HG03175 (cell line): ENCODE measurements at regions not wholly inside any gene's neighbourhood (a gene's known extent, or its start where the extent isn't known, plus 50 kb on each side); places are given as distances from the start of the nearest gene placed in this dataset.
"Not testable (repeated sequence)": the region's sequence is repeated elsewhere in the genome, so short reads cannot be mapped to it uniquely, and the experiment has no call there.

Experiments used
- ATAC-seq: cut with Tn5 transposase; IDR thresholded peaks from one replicate; pipeline ENCODE4 v1.9.1; 2021; ENCODE audit warnings: mild to moderate bottlenecking, moderate library complexity; ENCODE audit not compliant: unreplicated experiment

DNA sequence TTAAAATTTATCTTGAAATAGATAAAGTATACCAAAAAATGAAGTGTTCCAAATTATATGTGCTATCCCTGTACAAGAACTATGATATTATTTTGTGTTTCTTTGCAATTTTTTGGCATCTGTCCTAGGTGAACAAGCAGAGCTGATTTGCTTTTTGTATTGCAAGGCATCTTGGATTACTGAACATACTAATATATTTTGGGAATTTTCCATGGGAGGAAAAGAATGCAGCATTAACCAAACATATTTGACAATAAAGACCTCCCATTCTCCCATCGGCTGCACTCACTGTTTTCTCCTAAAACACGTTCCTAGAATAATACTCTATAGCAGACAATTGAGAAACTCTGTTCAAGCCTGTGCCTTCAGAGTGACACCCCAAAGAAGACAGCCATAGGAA, 265.1 kb upstream of the ALCAM start:
- no peak for ATAC-seq

DNA sequence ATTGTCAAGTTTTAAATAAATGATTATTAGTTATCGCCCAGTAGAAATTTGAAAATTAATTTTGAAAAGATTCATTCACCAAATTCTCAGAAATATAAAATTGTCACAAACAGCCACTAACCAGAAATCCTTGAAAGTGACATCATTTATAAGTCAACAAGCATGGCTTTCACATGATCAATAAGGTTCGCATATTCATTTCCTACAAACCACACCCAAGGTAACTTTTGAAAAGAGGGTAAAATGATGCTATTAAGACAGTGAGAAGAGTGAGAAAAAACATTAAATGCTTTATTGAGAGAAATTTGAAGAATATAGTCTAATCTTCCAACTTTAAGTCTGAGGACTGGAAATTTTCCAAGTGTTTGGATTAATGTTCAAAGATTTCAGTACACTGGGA, 263.6 kb upstream of the ALCAM start:
- ATAC-seq = no peak

DNA sequence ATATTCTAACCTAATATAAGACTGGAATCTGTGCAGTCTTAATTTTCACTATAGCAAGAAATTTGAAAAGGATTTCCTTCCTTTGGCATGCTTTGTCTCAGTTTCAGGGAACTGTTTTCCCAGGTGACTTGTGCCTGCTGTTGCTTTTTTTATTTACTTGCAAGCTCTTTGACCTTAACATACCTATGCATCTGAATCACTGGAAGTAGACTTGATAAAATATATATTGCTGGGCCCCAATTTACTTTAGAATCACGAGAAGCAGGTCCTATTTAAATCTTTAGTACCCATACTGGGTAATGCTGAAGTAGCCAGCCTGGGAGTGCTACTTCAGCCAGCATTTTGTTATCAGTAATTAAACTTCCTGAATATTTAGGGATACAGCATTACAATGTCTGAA, 257.9 kb upstream of the ALCAM start:
- ATAC-seq = no peak

DNA sequence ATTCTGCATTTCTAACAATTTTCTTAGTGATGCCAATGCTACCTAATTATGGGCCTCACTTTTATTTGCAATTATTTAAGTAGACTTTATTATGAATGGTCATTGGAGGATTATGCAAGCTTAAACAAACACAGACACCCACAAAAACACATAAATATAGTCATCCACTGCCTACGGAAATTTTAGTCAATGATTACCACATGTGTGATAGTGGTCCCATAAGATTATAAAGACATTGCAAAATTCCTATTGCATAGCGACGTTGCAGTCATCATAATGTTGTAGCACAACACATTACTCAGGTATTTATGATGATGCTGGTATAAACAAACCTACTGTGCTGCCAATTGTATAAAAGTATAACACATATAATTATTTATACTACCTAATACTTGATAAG, 247.8 kb upstream of the ALCAM start:
- ATAC-seq = no peak

DNA sequence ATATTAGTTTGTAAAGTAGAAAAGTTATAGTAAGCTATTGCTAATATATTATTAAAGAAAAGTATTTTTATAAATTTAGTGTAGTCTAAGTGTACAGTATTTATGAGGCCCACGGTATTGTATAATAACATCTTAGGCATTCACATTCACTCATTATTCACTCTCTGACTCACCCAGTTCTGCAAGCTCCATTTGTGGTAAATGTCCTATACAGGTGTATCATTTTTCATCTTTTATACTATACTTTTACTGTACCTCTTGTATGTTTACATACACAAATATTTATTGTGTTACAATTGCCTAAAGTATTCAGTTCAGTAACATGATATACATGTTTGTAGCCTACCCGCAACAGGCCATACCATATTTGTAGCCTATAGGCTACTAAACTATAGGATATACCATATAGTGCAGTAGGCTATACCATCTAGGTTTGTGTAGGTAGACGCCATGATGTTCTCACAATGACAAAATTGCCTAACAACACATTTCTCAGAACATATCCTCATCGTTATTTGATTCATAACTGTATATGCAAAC, 246.8 kb upstream of the ALCAM start:
- ATAC-seq = no peak

DNA sequence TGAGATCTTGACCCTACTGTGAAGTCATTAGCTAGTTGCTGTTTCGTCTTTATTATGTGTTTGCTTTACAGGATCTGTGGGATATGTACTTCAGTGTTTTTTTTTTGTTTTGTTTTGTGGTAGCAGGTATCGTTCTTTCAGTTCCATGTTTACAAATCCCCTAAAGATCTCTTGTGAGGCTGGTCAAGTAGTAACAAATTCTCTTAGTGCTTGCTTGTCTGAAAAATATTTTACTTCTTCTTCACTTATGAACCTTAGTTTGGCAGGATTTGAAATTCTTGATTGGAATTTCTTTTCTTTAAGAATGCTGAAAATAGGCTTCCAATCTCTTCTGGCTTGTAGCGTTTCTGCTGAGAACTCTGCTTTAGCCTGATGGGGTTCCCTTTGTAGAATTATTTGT, 235.8 kb upstream of the ALCAM start:
- no peak for ATAC-seq

DNA sequence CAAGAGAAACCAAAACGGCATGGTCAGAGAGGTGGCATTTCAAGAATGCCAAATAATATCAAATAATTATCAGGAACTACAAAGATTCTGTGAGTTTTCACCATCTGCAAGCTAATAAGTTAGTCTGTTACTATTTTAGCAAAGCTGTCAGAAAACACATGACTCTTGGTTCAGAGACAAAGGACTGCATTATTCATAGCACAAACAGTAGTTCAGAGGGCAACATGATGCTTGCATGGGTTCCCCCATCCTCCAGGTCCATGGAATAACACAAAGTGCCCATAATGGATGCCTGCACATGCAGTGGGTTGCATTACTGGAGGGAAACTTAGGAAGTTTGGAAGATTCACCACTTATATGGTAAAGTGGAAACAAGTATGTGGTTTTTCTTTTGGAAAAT, 228.8 kb upstream of the ALCAM start:
- no peak for ATAC-seq

DNA sequence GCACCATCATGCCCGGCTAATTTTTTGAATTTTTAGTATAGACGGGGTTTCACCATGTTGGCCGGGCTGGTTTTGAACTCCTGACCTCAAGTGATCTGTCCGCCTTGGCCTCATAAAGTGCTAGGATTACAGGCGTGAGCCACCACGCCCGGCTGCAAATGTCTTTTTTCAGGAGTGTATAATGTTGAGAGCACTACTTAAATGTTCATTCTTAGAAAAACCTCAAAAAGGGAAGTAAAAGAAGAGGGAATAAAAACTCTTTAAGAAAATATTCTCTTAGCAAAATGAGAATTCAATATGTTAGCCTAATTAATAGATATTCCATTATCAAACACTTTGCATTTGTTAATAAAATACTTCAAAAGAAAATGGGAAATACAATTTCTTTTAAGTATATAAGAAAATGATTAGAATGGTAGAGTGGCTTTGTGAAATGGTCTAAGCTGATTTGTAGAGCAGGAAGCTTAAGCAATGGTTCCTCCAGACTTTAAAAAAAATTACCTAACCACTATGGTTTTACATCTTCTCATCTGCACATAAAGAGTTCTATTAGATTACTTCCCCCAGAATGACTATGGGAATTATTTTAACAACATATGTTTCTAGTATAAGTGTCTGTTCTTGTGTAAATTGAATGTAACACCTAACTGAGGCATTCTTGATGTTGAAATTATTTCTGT, 226.7 kb upstream of the ALCAM start:
- no peak for ATAC-seq

DNA sequence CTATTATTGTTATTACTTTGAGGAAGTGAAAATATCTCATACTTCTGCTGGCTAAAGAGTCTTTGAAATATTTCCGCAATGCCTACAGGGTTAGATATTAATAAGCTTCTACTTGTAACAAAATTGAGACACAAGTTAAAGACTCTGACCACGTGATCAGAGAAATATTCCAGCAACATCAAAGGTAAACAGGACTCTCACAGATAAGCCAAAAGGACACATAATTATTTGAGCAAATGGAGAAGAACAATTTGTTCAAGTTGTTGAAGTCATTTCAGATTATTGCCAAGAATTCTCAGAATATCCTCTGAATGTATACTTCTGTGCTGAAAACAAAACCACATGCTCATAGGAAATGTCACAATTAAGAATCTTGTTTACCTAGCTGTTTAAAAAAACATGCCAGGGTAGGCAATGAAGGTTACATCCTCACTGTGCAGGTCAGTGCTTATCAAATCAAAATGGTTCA, 225.8 kb upstream of the ALCAM start:
- no peak for ATAC-seq

DNA sequence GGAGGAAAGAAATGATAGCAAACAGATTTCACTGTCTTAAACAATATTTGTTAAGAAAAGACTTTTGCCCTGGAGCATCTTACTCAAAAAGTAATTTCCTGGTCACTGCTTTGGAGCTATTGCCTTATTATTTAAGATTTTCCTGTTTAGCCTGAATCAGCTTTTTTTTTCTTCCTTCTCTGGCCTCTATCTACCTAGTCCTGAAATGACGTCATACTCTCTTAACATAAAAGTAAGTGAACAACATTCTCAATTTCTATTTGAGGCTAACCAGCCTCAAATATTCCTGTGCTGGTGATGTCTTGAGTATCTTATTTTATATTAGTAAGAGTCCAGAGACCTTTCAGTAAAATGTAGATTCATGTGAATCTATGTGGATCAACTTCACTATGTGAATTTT, 221.9 kb upstream of the ALCAM start:
- no peak for ATAC-seq

DNA sequence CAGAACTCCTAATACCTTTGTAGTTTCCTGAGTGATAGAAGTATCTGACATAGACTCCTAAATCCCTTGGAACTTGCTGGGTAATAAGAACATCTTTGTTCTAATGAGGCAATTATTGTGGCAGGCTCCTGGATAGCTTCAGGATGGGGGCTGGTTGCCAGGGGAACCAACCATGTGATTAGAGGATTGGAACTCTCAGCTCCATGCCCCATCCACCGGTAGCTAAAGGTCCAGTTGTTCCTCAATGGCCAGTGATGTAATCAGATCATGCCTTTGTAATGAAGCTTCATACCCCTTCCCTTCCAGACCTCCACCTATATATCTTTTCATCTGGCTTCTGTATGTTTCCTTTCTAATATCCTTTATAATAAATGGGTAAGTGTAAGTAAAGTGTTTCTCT, 221.2 kb upstream of the ALCAM start:
- ATAC-seq = no peak

DNA sequence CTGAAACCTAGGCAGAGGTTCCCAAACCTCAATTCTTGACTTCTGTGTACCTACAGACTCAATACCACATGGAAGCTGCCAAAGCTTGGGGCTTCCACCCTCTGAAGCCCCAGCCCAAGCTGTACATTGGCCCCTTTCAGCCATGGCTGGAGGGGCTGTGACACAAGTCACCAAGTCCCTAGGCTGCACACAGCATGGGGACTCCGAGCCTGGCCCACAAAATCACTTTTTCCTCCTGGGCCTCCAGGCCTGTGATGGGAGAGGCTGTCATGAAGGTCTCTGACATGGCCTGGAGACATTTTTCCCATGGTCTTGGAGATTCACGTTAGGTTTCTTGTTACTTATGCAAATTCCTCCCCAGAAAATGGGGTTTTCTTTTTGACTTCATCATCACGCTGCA, 217.5 kb upstream of the ALCAM start:
- ATAC-seq = not testable (repeated sequence)

DNA sequence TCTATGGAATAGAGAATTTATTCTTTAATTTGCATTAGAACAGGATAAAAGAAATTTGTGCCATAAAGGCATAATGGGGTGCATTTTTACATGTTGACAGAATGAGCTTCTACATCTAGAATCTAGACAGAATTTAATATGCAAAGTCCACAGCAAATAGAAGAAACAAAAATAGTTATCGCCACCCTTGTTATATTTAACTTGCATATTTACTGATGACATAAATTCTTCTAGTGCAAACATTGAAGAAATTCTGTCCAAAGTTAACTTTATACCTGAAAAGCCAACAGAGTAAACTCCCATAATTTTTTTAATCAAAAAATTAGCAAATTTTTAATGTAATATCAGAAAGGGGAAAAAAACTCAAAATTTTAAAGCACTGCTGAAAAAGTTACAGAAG, 213.7 kb upstream of the ALCAM start:
- ATAC-seq = no peak

DNA sequence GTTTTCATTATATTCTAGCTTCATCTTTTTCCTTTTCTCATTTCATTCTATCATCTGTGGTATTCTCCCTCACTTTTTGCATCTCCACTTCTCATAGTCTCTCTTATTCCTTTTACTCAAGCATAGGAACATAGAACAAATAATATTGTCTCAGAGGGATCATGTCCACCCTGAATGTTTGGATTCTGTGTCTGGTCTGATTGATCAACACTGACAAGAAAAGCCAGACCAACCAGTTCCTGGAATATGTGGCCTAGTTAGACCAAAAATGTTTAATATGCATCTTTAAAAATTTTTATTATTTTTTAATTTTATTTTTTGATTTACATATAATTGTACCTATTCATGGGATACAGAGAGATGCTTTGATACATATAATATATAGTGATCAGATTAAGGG, 212.0 kb upstream of the ALCAM start:
- no peak for ATAC-seq

DNA sequence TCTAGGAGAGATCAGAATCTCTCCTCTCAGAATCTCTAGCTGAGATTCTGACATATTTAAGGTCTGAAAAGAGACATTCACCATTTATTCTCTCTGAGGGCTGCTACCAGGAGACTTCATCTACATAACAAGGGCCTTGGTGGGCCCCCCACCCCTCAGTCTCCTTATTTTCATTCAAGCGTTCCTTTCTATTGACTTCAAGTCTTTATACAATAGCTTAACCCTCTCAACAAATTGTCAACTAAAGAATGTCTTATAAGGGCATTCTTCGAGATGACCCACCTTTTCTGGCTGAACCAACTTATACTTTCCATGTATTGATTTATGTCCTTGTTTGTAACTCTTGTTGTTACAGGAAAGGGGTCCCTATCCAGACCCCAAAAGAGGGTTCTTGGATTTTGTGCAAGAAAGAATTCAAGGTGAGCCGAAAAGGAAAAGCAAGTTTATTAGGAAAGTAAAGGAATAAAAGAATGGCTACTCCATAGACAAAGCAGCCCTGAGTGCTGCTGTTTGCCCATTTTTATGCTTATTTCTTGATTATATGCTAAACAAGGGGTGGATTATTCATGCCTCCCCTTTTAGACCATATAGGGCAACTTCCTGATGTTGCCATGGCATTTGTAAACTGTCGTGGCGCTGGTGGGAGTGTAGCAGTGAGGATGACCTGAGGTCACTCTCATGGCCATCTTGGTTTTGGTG, 209.5 kb upstream of the ALCAM start:
- ATAC-seq = no peak

DNA sequence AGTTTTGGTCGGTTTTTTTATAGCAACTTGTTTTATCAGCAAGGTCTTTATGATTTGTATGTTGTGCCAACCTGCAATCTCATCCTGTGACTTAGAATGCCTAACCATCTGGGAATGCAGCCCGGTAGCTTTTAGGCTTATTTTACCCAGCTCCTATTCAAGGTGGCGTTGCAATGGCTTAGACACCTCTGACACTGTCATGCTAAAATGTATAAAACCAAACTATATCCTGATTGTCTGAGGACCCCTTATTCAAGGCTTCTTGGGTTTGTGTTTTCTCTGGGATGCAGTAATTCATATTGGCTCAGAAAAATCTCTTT, 209.0 kb upstream of the ALCAM start:
- ATAC-seq = no peak

DNA sequence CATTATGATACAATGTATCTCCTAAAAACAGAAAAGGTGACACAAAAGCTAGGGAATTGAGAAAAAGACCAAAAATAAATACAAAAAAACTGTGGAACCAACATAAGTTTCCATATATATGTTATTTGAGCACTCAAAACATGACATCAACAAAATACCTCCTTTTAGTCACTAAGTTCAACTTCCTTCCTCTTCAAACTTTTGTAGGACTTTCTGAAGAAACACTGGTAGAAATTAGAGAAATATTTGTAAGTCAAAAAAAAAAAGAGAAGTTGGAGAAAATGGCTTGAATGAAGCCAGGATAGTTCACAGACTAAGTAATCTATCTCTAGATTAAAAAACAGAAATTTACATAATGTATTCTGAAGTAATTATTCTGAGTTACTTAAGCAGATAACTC, 208.4 kb upstream of the ALCAM start:
- no peak for ATAC-seq

DNA sequence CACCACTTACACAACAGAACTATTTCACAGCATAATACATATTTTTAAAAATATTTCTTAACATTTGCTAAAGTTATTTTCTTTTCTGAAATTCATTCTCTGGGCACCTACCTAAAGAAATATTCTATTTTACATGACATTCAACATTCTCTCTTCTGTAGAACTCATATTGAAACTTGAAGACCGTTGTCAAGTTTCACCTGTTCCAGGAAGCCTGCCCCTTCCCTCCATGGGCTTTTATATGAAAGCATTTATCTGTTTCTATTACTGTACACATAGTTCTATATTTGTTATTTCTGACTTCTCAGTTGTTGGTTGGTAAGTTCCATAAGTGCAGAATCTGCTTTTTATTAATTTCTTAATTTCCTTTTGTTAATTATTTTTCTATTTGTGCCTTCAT, 204.3 kb upstream of the ALCAM start:
- ATAC-seq = no peak

DNA sequence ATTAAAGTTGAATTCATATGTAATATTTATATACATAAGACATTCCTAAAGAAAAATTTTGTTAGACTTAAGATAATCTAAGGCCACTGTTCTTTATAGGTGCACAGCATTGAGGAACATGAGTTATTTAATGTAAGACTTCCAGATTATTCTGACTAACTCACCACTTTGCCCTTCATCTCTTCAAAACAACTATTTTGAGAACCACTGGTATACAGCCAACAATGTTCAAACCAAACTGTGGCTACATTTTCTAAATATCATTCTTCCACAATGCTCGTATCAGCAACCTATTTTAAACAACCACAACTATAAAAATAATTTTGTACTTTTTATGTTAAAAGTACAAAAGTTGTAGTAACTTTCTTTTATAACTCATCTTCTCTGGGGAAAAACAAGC, 199.8 kb upstream of the ALCAM start:
- no peak for ATAC-seq

DNA sequence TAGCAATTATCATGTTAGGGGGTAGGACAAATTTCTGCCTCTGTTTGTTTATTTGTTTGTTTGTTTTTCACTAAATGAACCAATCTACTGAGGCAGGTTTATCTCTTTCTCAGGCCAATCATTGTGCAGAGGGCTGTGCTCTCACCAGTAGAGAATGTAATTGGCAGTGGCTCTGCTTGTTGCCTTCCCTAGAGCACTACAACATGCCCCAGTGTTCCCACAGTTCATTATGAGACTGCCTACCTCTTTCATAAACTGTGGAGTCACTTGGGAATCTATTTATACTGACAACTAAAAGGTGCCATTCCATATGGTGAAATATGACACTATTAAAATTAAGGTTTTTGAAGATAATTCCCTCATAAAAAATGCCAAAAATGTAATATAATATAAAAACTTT, 196.3 kb upstream of the ALCAM start:
- no peak for ATAC-seq

DNA sequence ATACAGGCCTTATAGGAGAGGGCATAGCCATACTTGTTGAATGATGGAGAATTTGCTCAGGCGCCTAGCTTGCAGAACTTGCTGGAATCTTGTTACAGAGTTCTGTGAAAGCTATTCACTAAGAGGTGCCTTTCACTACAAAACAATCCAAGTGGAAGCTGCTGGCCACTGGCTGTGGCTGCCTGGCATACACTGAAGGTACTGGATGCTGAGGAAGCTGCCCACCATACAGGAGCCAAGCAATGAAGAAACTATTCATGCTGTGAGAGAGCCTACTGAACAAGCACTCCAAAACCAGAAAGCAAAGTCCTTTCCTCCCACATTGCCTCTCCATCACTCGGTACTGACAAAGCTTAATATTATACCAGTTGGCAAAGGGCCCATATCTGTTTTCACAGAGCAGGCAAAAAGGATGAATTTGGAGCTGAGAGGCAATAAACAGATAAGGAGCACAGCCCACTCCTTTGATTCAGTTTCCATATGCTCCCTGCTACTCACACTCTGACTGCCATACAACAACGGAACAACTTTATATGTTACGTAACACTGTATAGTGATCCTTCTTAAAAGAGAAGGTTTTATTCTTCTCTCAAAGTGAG, 192.6 kb upstream of the ALCAM start:
- no peak for ATAC-seq

DNA sequence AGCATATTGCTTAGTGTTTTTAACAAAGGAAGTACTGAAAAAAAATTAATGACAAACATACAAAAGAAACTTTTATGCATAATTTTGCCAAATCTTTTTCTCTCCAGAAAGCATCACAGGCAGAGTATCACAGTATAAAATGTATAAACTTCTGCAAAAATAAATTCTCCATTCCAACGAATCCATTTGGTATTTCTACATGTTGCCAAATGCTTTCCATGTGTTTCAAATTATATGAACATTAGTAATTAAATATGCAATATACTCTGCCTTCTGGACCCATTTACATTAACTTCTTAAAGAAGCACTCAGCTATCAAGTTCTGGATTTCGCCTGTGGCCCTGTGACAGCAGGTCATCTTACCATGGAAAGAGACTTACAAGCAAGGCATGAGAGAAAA, 189.1 kb upstream of the ALCAM start:
- ATAC-seq = no peak
